ENCODE measurements at regions not wholly inside any gene's neighbourhood (a gene's known extent, or its start where the extent isn't known, plus 50 kb on each side); places are given as distances from the start of the nearest gene placed in this dataset.

DNA sequence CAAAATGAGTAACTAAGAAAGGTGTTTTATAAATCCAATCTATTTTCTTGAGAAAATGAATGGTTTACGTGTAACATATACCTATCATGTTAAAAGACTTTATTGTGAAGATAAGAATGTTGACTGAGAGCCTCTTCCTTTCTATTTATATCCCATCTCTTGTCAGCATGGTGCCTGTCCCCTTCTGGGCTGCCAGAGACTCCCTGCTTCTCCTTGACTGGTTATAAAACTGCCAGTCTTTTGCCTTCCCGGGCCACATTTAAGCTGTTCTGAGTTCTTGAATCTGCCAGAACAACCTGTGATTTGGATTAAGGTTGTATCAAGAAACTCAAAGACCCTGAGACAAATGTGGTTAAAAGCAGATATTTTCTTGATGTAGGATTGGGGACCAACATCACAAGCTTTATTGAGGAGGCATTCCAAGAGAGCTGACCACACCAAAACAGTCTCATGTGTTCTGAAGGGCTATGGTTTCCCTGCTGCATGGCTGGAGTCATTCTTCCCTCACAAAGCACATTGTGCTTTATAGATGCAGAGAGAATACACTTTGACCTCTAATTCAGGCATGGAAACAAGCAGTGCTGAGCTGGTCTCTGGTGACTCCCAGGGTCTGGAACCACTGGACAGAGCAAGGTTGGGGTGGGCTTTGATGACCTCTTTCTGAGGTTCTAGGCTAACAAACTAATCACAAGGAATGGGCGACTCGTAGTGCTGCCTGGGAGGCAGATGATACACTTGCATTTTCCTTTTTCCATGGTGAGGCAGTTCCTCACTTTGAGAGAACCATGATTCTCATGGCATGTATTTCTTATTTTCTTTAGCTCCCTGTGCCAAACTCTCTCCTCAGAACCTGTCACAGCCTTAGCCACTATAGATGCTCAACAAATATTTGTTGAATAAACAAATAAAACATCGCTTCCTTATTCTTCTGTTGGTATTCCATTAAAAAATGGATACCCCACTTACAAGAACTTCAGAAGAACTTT is 205.0 kb upstream of the PREP start:
- H3K27ac Mint-ChIP-seq (ENCODE audit: unreplicated experiment), result no peak overlapping the region
- H3K27me3 Mint-ChIP-seq (ENCODE audit: unreplicated experiment), result no peaks in the 10 kb centered on the region
- H3K36me3 Mint-ChIP-seq (ENCODE audit: low read depth, unreplicated experiment), result no peaks in the 10 kb centered on the region
- no peaks in the 10 kb centered on the region for H3K4me1 Mint-ChIP-seq (ENCODE audit: unreplicated experiment)
- TF ChIP-seq CTCF (IDR thresholded peaks at IDR 0.05; ENCODE audit: unreplicated experiment), result no peak
- no peaks in the 10 kb centered on the region for H3K9me3 Mint-ChIP-seq (ENCODE audit: unreplicated experiment)
- H3K4me3 Mint-ChIP-seq (ENCODE audit: unreplicated experiment), result no peak overlapping the region
- no peak for DNase-seq (ENCODE audit: low spot score)

- no peak overlapping the region for H3K4me3 Mint-ChIP-seq (ENCODE audit: unreplicated experiment)
- no peaks in the 10 kb centered on the region for H3K4me1 Mint-ChIP-seq (ENCODE audit: unreplicated experiment)
- H3K27me3 Mint-ChIP-seq (ENCODE audit: unreplicated experiment), result no peaks in the 10 kb centered on the region
- H3K36me3 Mint-ChIP-seq (ENCODE audit: low read depth, unreplicated experiment), result no peaks in the 10 kb centered on the region
- H3K9me3 Mint-ChIP-seq (ENCODE audit: unreplicated experiment), result no peaks in the 10 kb centered on the region
- no peak for TF ChIP-seq CTCF (IDR thresholded peaks at IDR 0.05; ENCODE audit: unreplicated experiment)
- no peak for DNase-seq (ENCODE audit: low spot score)
- H3K27ac Mint-ChIP-seq (ENCODE audit: unreplicated experiment), result no peak overlapping the region
Observed at GRCh38 chr6:105606831-105607463, 204.1 kb upstream of the PREP start.

DNA sequence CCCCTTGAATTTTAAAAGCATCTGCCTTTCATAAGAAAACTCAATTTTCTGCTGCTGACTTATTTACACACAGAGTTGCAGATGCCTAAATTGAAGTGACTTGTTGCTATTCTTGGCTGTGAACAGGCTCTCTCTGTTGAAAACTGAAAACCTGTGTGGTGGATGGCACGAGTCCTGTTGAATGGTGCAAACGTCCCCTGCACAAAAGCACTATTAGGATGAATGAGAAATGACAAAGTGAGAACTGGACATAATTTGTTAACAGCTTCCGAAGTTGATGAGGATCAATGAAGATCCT is 201.7 kb upstream of the PREP start:
- Mint-ChIP-seq H3K27ac (ENCODE audit: unreplicated experiment) (no peak overlapping the region), H3K9me3 (ENCODE audit: unreplicated experiment) (no peaks in the 10 kb centered on the region), H3K4me3 (ENCODE audit: unreplicated experiment) (no peak overlapping the region), H3K36me3 (ENCODE audit: low read depth, unreplicated experiment) (no peaks in the 10 kb centered on the region), H3K4me1 (ENCODE audit: unreplicated experiment) (no peaks in the 10 kb centered on the region), H3K27me3 (ENCODE audit: unreplicated experiment) (no peaks in the 10 kb centered on the region)
- no peak for DNase-seq (ENCODE audit: low spot score)
- TF ChIP-seq CTCF (IDR thresholded peaks at IDR 0.05; ENCODE audit: unreplicated experiment), result no peak

DNA sequence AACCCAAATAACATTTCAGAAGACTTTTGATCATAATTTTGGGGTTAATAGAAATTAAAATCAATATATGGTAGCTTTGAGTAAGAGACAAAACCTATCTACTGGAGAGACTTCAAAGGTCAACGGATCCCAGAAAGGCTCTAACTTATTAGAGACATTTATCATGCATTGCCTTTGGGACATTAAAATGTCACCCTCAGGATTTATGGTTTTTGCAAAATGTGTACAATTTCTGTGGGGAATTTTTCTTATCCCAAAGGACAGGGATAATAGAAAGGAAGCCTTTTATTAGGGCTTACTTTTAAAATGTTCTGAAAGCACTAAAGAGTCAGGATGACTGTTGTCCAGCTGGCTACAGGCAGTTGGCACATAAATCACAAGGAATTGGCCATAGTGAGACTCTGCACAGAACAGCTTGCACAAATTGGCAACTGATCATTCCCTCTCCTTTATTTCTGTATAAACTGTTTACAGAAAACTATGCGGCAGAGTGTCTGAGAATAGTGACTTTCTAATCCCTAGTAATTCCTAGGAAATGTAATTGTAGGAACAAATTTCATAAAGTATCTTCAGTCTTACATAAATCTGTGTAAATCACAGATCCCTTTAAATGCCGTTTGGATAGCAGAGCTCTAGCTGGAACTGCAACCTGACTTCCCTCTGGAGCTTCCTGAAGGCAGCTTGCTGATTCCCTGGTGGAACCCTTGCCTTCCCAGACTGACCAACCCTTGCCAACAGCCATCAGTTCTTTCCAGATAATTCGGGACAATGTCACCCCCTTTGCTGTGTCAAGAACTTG is 201.1 kb upstream of the PREP start:
- Mint-ChIP-seq H3K36me3 (ENCODE audit: low read depth, unreplicated experiment) (no peaks in the 10 kb centered on the region), H3K4me1 (ENCODE audit: unreplicated experiment) (no peaks in the 10 kb centered on the region), H3K9me3 (ENCODE audit: unreplicated experiment) (no peaks in the 10 kb centered on the region), H3K27me3 (ENCODE audit: unreplicated experiment) (no peaks in the 10 kb centered on the region), H3K4me3 (ENCODE audit: unreplicated experiment) (no peak overlapping the region), H3K27ac (ENCODE audit: unreplicated experiment) (no peak overlapping the region)
- DNase-seq (ENCODE audit: low spot score), result no peak
- no peak for TF ChIP-seq CTCF (IDR thresholded peaks at IDR 0.05; ENCODE audit: unreplicated experiment)
